Loucy (cell line): ENCODE measurements at regions not wholly inside any gene's neighbourhood (a gene's known extent, or its start where the extent isn't known, plus 50 kb on each side); places are given as distances from the start of the nearest gene placed in this dataset.

Experiments used
- EZH2phosphoT487 ChIP-seq: fragments of 200-600 bp; IDR thresholded peaks from 2 replicates; pipeline ENCODE4 v1.6.1; 2018; ENCODE audit warnings: antibody characterized with exemption, mild to moderate bottlenecking, moderate library complexity, borderline replicate concordance
- TF ChIP-seq, protein P1 (sequence below): fragments of 200-600 bp; sonication (generic); conservative IDR thresholded peaks from 2 replicates; pipeline ENCODE4 v1.5.1; 2014; ENCODE audit warnings: mild to moderate bottlenecking, antibody characterized with exemption, low read length

DNA sequence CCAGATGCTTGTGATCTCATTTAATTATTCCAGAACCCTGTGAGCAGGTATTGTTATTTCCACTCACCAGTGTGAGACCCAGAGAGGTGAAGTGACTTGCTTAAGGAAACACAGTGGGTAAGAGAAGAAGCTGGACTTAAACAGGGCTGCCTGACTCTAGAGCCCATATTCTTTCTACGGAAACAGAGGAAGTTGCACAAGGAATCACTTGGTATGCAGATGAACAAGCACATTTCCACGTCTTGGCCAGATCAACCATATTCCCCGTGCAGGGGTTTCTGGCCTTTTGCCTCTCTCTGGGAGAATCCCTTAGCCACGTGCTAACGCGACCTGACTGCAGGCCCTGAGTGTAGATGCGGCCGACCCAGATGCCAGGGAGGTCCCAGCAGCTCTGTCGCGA, 195.5 kb upstream of the ATP6AP2 start:
- TF ChIP-seq, protein P1, sequence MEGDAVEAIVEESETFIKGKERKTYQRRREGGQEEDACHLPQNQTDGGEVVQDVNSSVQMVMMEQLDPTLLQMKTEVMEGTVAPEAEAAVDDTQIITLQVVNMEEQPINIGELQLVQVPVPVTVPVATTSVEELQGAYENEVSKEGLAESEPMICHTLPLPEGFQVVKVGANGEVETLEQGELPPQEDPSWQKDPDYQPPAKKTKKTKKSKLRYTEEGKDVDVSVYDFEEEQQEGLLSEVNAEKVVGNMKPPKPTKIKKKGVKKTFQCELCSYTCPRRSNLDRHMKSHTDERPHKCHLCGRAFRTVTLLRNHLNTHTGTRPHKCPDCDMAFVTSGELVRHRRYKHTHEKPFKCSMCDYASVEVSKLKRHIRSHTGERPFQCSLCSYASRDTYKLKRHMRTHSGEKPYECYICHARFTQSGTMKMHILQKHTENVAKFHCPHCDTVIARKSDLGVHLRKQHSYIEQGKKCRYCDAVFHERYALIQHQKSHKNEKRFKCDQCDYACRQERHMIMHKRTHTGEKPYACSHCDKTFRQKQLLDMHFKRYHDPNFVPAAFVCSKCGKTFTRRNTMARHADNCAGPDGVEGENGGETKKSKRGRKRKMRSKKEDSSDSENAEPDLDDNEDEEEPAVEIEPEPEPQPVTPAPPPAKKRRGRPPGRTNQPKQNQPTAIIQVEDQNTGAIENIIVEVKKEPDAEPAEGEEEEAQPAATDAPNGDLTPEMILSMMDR = no peak
- TF ChIP-seq EZH2phosphoT487 = no peak
